ENCODE measurements at regions not wholly inside any gene's neighbourhood (a gene's known extent, or its start where the extent isn't known, plus 50 kb on each side); places are given as distances from the start of the nearest gene placed in this dataset.

DNA sequence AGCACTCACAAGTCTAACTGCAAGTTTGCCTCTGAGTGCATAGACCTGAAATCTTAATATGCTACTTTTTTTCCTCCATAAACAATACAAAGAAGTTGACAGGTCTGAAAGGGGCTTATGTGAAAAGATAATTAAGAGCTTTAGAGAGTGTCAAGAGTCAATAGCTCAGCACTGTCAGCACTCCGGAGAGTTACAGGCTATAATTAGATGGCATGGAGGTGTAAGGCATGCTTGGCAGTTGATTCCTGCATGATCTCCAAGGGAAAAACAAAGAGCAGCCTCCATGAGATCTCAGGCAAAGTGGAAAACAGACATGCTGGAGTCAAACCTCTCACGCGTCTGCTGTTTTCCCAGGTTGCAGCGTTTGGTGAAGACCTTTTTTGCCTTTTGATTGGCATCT lies 468.7 kb downstream of the TLE4 start:
- Mint-ChIP-seq H3K27me3 (ENCODE audit: low read depth) (no peaks in the 10 kb centered on the region), H3K36me3 (ENCODE audit: insufficient read depth in 1 of 3, low read depth in 3 of 3) (no peaks in the 10 kb centered on the region), H3K4me1 (no peaks in the 10 kb centered on the region), H3K9me3 (no peaks in the 10 kb centered on the region), H3K27ac (no peak overlapping the region), H3K4me3 (no peak overlapping the region)
- TF ChIP-seq, protein P1, sequence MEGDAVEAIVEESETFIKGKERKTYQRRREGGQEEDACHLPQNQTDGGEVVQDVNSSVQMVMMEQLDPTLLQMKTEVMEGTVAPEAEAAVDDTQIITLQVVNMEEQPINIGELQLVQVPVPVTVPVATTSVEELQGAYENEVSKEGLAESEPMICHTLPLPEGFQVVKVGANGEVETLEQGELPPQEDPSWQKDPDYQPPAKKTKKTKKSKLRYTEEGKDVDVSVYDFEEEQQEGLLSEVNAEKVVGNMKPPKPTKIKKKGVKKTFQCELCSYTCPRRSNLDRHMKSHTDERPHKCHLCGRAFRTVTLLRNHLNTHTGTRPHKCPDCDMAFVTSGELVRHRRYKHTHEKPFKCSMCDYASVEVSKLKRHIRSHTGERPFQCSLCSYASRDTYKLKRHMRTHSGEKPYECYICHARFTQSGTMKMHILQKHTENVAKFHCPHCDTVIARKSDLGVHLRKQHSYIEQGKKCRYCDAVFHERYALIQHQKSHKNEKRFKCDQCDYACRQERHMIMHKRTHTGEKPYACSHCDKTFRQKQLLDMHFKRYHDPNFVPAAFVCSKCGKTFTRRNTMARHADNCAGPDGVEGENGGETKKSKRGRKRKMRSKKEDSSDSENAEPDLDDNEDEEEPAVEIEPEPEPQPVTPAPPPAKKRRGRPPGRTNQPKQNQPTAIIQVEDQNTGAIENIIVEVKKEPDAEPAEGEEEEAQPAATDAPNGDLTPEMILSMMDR (conservative IDR thresholded peaks at IDR 0.05): no peak
- no peak overlapping the region for H3K9ac ChIP-seq (ENCODE audit: extremely low read depth, insufficient read length, low read length)
- no peaks in the 10 kb centered on the region for H3K79me1 ChIP-seq (ENCODE audit: insufficient read depth, low read depth, low read length, poor library complexity, severe bottlenecking)
- H2BK12ac ChIP-seq (ENCODE audit: insufficient read length, low read depth, low read length): no peak overlapping the region
- no peak overlapping the region for H3K56ac ChIP-seq (ENCODE audit: insufficient read length, low read depth, low read length)
- H2BK20ac ChIP-seq (ENCODE audit: low read depth, low read length, poor library complexity, severe bottlenecking): no peak overlapping the region
- H3K4ac ChIP-seq (ENCODE audit: low read depth, low read length): no peak overlapping the region
- no peak overlapping the region for H2AK5ac ChIP-seq (ENCODE audit: insufficient read length, low read length)
- H3K4me1 ChIP-seq (ENCODE audit: insufficient read depth, low read length): no peaks in the 10 kb centered on the region
- no peak overlapping the region for H2BK15ac ChIP-seq (ENCODE audit: low read depth, low read length)
- no peak overlapping the region for H2BK5ac ChIP-seq (ENCODE audit: insufficient read length, low read length)
- H4K91ac ChIP-seq (ENCODE audit: insufficient read length, low read depth, low read length): no peak overlapping the region
- no peak overlapping the region for H3K18ac ChIP-seq (ENCODE audit: insufficient read length, low read depth, low read length)
- no peaks in the 10 kb centered on the region for H3K23me2 ChIP-seq (ENCODE audit: insufficient read length, low read depth, low read length, poor library complexity, severe bottlenecking)
- H2AFZ ChIP-seq (ENCODE audit: low read length): no peak overlapping the region
- no peak overlapping the region for H3K4me2 ChIP-seq (ENCODE audit: insufficient read depth, insufficient read length, low read length)
- no peaks in the 10 kb centered on the region for H3K79me2 ChIP-seq (ENCODE audit: insufficient read depth, low read length)
- H3K14ac ChIP-seq (ENCODE audit: insufficient read depth, low read length): no peak overlapping the region
- DNase-seq: no peak
- no peak overlapping the region for H3K23ac ChIP-seq (ENCODE audit: insufficient read length, low read depth, low read length)
- no CpG with 5 or more reads among the region's 4 CpGs for whole genome bisulfite sequencing (ENCODE audit: extremely low coverage, insufficient read length, low lambda C conversion rate)
- H4K20me1 ChIP-seq (ENCODE audit: control insufficient read depth, insufficient read depth, insufficient read length): no peaks in the 10 kb centered on the region
- no peak overlapping the region for H3K27ac ChIP-seq (ENCODE audit: insufficient read length, low read depth, low read length)
- no peaks in the 10 kb centered on the region for H3K27me3 ChIP-seq (ENCODE audit: insufficient read depth, low read length)
- no peaks in the 10 kb centered on the region for H3K9me3 ChIP-seq (ENCODE audit: control insufficient read depth, low read depth, low read length)
- no peak overlapping the region for H2BK120ac ChIP-seq (ENCODE audit: low read depth, low read length, poor library complexity, severe bottlenecking)
- H4K8ac ChIP-seq (replicated peaks; ENCODE audit: insufficient read length, low read depth, low read length): no peak overlapping the region
- H3T11ph ChIP-seq (ENCODE audit: low read length): no peak overlapping the region
- H4K5ac ChIP-seq (ENCODE audit: insufficient read length, low read depth, low read length): no peak overlapping the region

Measured in H9 (cell line).